GM23248 (cell line): ENCODE measurements at regions not wholly inside any gene's neighbourhood (a gene's known extent, or its start where the extent isn't known, plus 50 kb on each side); places are given as distances from the start of the nearest gene placed in this dataset.

Experiments used
- EZH2 ChIP-seq: fragments of 200-600 bp; sonication (generic); IDR thresholded peaks from 2 replicates; pipeline ENCODE4 v1.6.1; 2018; ENCODE audit warnings: antibody characterized with exemption, mild to moderate bottlenecking; ENCODE audit not compliant: insufficient read depth, poor library complexity, severe bottlenecking
- EZH2phosphoT487 ChIP-seq: fragments of 200-600 bp; sonication (generic); IDR thresholded peaks from 2 replicates; pipeline ENCODE4 v1.6.1; 2018; ENCODE audit warnings: antibody characterized with exemption, moderate library complexity, mild to moderate bottlenecking, low read depth; ENCODE audit not compliant: insufficient read depth

DNA sequence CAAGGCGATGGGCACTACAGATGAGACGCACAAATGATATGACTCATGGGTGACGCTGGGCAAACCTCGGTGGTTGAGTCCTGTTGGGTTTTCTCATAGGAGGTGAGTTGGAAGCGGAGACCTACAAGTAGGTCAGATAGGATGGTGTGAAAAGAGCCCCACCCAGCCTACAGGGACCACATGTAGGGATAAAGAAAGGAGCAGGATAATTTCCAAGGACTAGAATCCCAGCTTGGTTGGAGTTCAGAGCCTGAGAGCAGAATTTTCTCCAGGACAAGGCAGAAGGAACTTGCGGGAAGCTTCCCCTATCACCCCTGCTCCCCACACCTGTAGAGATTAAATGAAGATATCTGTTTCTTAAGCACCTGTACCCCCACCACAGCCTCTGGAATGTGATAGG is 489.7 kb upstream of the CDH4 start:
- TF ChIP-seq EZH2 (no peak), EZH2phosphoT487 (no peak)
